NB4 (cell line): ENCODE measurements at regions not wholly inside any gene's neighbourhood (a gene's known extent, or its start where the extent isn't known, plus 50 kb on each side); places are given as distances from the start of the nearest gene placed in this dataset.

Experiments used
- POLR2A ChIP-seq: IDR thresholded peaks from 2 replicates; pipeline ENCODE4 v1.6.1; 2011; ENCODE audit warnings: mild to moderate bottlenecking; ENCODE audit not compliant: insufficient read length; ENCODE audit errors: extremely low read depth
- TF ChIP-seq, protein P1 (sequence below): IDR thresholded peaks from 2 replicates; pipeline ENCODE4 v1.6.1; 2011; ENCODE audit warnings: low read depth, low read length
- TF ChIP-seq, protein P2 (sequence below): IDR thresholded peaks from one replicate; pipeline ENCODE4 v1.5.1; 2012; ENCODE audit warnings: low read depth, low read length

DNA sequence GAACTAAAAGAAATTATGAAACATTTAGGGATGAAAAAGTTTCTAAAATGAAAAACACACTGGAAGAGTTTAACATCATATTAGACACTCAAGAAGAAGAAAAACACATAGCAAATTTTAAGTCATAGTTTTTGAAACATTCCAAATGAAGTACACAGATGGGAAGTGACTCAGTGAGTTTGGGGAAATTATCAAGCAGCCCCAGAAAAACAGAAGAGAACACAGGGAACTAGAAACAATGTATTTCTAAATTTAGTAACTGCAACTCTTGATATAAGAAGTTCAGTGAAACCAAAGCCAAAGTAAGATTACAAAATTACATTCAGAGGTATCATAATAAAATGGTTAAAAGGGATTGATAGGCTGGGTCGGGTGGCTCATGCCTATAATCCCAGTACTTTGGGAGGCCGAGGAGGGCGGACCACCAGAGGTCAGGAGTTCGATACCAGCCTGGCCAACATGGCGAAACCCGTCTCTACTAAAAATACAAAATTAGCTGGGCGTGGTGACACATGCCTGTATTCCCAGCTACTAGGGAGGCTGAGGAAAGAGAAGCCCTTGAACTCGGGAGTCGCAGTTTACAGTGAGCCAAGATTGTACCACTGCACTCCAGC is 461.2 kb downstream of the KCTD8 start:
- TF ChIP-seq, protein P1, sequence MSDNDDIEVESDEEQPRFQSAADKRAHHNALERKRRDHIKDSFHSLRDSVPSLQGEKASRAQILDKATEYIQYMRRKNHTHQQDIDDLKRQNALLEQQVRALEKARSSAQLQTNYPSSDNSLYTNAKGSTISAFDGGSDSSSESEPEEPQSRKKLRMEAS = no peak
- TF ChIP-seq POLR2A = no peak
- TF ChIP-seq, protein P2, sequence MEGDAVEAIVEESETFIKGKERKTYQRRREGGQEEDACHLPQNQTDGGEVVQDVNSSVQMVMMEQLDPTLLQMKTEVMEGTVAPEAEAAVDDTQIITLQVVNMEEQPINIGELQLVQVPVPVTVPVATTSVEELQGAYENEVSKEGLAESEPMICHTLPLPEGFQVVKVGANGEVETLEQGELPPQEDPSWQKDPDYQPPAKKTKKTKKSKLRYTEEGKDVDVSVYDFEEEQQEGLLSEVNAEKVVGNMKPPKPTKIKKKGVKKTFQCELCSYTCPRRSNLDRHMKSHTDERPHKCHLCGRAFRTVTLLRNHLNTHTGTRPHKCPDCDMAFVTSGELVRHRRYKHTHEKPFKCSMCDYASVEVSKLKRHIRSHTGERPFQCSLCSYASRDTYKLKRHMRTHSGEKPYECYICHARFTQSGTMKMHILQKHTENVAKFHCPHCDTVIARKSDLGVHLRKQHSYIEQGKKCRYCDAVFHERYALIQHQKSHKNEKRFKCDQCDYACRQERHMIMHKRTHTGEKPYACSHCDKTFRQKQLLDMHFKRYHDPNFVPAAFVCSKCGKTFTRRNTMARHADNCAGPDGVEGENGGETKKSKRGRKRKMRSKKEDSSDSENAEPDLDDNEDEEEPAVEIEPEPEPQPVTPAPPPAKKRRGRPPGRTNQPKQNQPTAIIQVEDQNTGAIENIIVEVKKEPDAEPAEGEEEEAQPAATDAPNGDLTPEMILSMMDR = no peak
